Endothelial cell of umbilical vein (primary cell): ENCODE measurements at regions not wholly inside any gene's neighbourhood (a gene's known extent, or its start where the extent isn't known, plus 50 kb on each side); places are given as distances from the start of the nearest gene placed in this dataset.

ENCODE experiments used
- BruUV-seq: library from RNA; stranded (reverse); fragments of 400-500 nt; replicated peaks from 2 replicates; lab custom pipeline; 2021; lab: Mats Ljungman, UMichigan
- CTCF ChIA-PET: fragments of 300-600, 350-600 bp; sonication (Branson Sonifier 250); formaldehyde crosslinking; loops from one replicate; lab custom pipeline; 2021; ENCODE audit warnings: antibody characterized with exemption, inconsistent platforms; lab: Charles Lee
- POLR2A ChIA-PET: fragments of 300-600, 350-600 bp; sonication (Branson Sonifier 250); formaldehyde crosslinking; loops from one replicate; lab custom pipeline; 2021; ENCODE audit warnings: antibody characterized with exemption, inconsistent platforms; lab: Charles Lee
- DNase-seq: peaks from one replicate; pipeline ENCODE4 v3.0.0-alpha.2; 2011; ENCODE audit warnings: low read depth, low spot score
- FAIRE-seq: peaks from 2 replicates; lab custom pipeline; 2011; peaks lifted over from hg19 to GRCh38; lab: Jason Lieb, UNC
- H2AFZ ChIP-seq: 2 replicates; pipeline ENCODE4 v1.6.0; 2012; ENCODE audit warnings: low read depth, low read length, control low read depth, inconsistent platforms
- H3K27ac ChIP-seq: 2 replicates; pipeline ENCODE4 v1.5.1; 2011; ENCODE audit warnings: low read depth, mild to moderate bottlenecking, control low read depth, low read length, moderate library complexity; ENCODE audit not compliant: insufficient read depth
- H3K27me3 ChIP-seq, 2 experiments: 2 replicates each; pipeline versions ENCODE4 v1.6.0 to v1.6.1; 2011; ENCODE audit warnings: low read length in 2 of 2, mixed read lengths in 1 of 2; ENCODE audit not compliant: control insufficient read depth in 2 of 2, insufficient read depth in 2 of 2
- H3K36me3 ChIP-seq, 2 experiments: 2 replicates in 1 of 2; 3 replicates in 1 of 2; pipeline ENCODE4 v1.5.1; 2011; ENCODE audit warnings: low read length in 2 of 2, mild to moderate bottlenecking in 1 of 2, moderate library complexity in 1 of 2; ENCODE audit not compliant: control insufficient read depth in 2 of 2, insufficient read depth in 2 of 2; ENCODE audit errors: extremely low read depth in 1 of 2
- H3K4me1 ChIP-seq: 3 replicates; pipeline ENCODE4 v1.5.1; 2011; ENCODE audit warnings: mild to moderate bottlenecking, low read length; ENCODE audit not compliant: control insufficient read depth, insufficient read depth; ENCODE audit errors: extremely low read depth
- H3K4me2 ChIP-seq: 2 replicates; pipeline ENCODE4 v1.6.1; 2011; ENCODE audit warnings: low read length, control low read depth, mixed read lengths; ENCODE audit not compliant: insufficient read depth
- H3K4me3 ChIP-seq, 3 experiments: fragments of 200-600 bp in 1 of 3; sonication (generic), shearing (Covaris generic) in 1 of 3; replicated peaks in 1 of 3; 2 replicates each; pipeline ENCODE4 v1.5.1; 2011 to 2016; ENCODE audit warnings: control low read depth in 3 of 3, low read length in 3 of 3, mild to moderate bottlenecking in 2 of 3, inconsistent platforms in 1 of 3, low read depth in 1 of 3, moderate library complexity in 1 of 3; ENCODE audit not compliant: insufficient read depth in 1 of 3
- H3K79me2 ChIP-seq: 2 replicates; pipeline ENCODE4 v1.6.0; 2012; ENCODE audit warnings: low read length, inconsistent platforms; ENCODE audit not compliant: control insufficient read depth, insufficient read depth
- H3K9ac ChIP-seq: replicated peaks from 2 replicates; pipeline ENCODE3; 2011; ENCODE audit warnings: low read length, control low read depth; ENCODE audit not compliant: insufficient read depth; ENCODE audit errors: extremely low read depth
- H3K9me1 ChIP-seq: replicated peaks from 3 replicates; pipeline ENCODE4 v1.6.0; 2011; ENCODE audit warnings: mild to moderate bottlenecking, low read length; ENCODE audit not compliant: control insufficient read depth, insufficient read depth; ENCODE audit errors: extremely low read depth
- H3K9me3 ChIP-seq: replicated peaks from 2 replicates; pipeline ENCODE4 v1.5.1; 2012; ENCODE audit warnings: low read length, inconsistent platforms; ENCODE audit not compliant: control insufficient read depth, insufficient read depth
- H4K20me1 ChIP-seq: replicated peaks from 2 replicates; pipeline ENCODE3; 2011; ENCODE audit warnings: mild to moderate bottlenecking, low read length; ENCODE audit not compliant: control insufficient read depth, insufficient read depth; ENCODE audit errors: extremely low read depth
- CTCF ChIP-seq, 2 donors: IDR thresholded peaks; 1 replicate in 1 of 2; 2 replicates in 1 of 2; pipeline ENCODE4 v1.5.1; 2011; ENCODE audit warnings: low read length in 2 of 2, mild to moderate bottlenecking in 2 of 2, moderate library complexity in 2 of 2, control low read depth in 1 of 2, inconsistent platforms in 1 of 2, low read depth in 1 of 2; ENCODE audit not compliant: insufficient read depth in 1 of 2; ENCODE audit errors: extremely low read depth in 1 of 2
- EZH2 ChIP-seq: IDR thresholded peaks from 2 replicates; pipeline ENCODE4 v1.6.1; 2012; ENCODE audit warnings: borderline replicate concordance, low read depth, mild to moderate bottlenecking, moderate library complexity, low read length, inconsistent platforms; ENCODE audit not compliant: severe bottlenecking
- FOS ChIP-seq: IDR thresholded peaks from 2 replicates; pipeline ENCODE4 v1.6.1; 2011; ENCODE audit warnings: mild to moderate bottlenecking, low read length, moderate library complexity, borderline replicate concordance; ENCODE audit not compliant: insufficient read depth
- GATA2 ChIP-seq: IDR thresholded peaks from 2 replicates; pipeline ENCODE4 v1.7.0; 2011; ENCODE audit warnings: low read depth, mild to moderate bottlenecking, moderate library complexity, mixed read lengths, low read length; ENCODE audit not compliant: insufficient read length, insufficient read depth
- JUN ChIP-seq: IDR thresholded peaks from 2 replicates; pipeline ENCODE4 v1.6.1; 2011; ENCODE audit warnings: borderline replicate concordance, low read depth; ENCODE audit not compliant: insufficient read length, insufficient read depth
- MAX ChIP-seq: IDR thresholded peaks from 2 replicates; pipeline ENCODE4 v1.6.1; 2011; ENCODE audit not compliant: insufficient read depth, insufficient read length
- MYC ChIP-seq: IDR thresholded peaks from one replicate; pipeline ENCODE4 v1.6.1; 2011; ENCODE audit warnings: mild to moderate bottlenecking, low read depth, low read length
- POLR2A ChIP-seq: IDR thresholded peaks from 2 replicates; pipeline ENCODE4 v1.6.1; 2012; ENCODE audit warnings: low read depth, mild to moderate bottlenecking, control low read depth, low read length
- POLR2AphosphoS5 ChIP-seq: IDR thresholded peaks from 2 replicates; pipeline ENCODE4 v1.6.1; 2012; ENCODE audit warnings: low read depth, mild to moderate bottlenecking, control low read depth, low read length, moderate library complexity; ENCODE audit not compliant: insufficient read depth
- dilution Hi-C: fragments of 300-500 bp; cut with MboI; formaldehyde crosslinking; loops from one replicate; pipeline ENCODE4 v1.15.0; 2019; ENCODE audit warnings: low sequenced_read_pairs; ENCODE audit not compliant: extremely low pct_ligation_motif_present
- intact Hi-C: fragments of 100-400 bp; cut with micrococcal nuclease; formaldehyde crosslinking; loops from one replicate; pipeline ENCODE4 v1.10.0; 2022

DNA sequence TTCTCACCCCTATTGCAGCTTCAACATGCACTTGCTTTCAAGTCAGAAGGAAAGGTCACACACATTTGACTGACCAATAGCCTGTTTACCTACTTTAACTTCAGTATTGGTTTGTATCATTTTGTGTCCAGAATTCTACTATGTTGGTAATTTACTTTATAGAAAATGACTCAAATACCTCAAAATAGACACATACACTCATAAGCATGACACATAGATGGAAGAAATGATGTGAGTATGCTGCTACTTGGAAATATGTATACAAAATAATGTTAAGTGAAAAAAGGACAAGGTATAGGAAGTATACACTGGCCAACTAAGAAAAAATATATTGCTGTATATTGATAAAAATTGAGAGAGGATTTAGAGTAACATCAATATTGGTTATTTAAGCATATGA lies 98.8 kb upstream of the CASK start:
- ChIA-PET CTCF (no interaction called here), POLR2A (no interaction called here)
- H3K79me2 ChIP-seq: no peaks in the 10 kb centered on the region
- H3K4me2 ChIP-seq: no peak overlapping the region
- H3K27ac ChIP-seq: no peak overlapping the region
- dilution Hi-C loops (no loop called here), intact Hi-C loops (no loop called here)
- TF ChIP-seq CTCF (IDR thresholded peaks at IDR 0.05; ENCODE audit: extremely low read depth in 1 of 2, insufficient read depth in 1 of 2, low read depth in 1 of 2, low read length in 2 of 2) (no peak), EZH2 (no peak), JUN (no peak), POLR2A (no peak), GATA2 (no peak), POLR2AphosphoS5 (no peak), MAX (no peak), MYC (no peak), FOS (no peak)
- peaks cover 12% of the 10 kb centered on the region for H3K4me1 ChIP-seq
- no peak overlapping the region for H3K4me3 ChIP-seq
- no peaks in the 10 kb centered on the region for H3K9me3 ChIP-seq
- no peaks in the 10 kb centered on the region for H4K20me1 ChIP-seq
- no TSS peak for BruUV-seq
- FAIRE-seq (no peak), DNase-seq (no peak)
- no peak overlapping the region for H3K9ac ChIP-seq
- H3K27me3 ChIP-seq: no peaks in the 10 kb centered on the region
- H3K9me1 ChIP-seq: no peaks in the 10 kb centered on the region
- no peaks in the 10 kb centered on the region for H3K36me3 ChIP-seq
- no peak overlapping the region for H2AFZ ChIP-seq
